ENCODE measurements at regions not wholly inside any gene's neighbourhood (a gene's known extent, or its start where the extent isn't known, plus 50 kb on each side); places are given as distances from the start of the nearest gene placed in this dataset.

GRCh38 chr14:45868863-45869262, 615.9 kb upstream of the MIS18BP1 start:
- TF ChIP-seq CTCF (IDR thresholded peaks at IDR 0.05) (no peak), ZFX (IDR thresholded peaks at IDR 0.05; ENCODE audit: borderline replicate concordance) (no peak)

All from 22Rv1 (cell line).